CD4-positive, alpha-beta T cell (primary cell): ENCODE measurements at regions not wholly inside any gene's neighbourhood (a gene's known extent, or its start where the extent isn't known, plus 50 kb on each side); places are given as distances from the start of the nearest gene placed in this dataset.

Source experiments
- ATAC-seq: fragments of 200-7000 bp; cut with Tn5 transposase; one replicate; pipeline ENCODE4 v1.10.0; 2022; ENCODE audit warnings: mild to moderate bottlenecking; ENCODE audit not compliant: poor library complexity
- CTCF ChIA-PET: fragments of 350-600 bp; sonication (Branson Sonifier 250); formaldehyde crosslinking; loops from one replicate; lab custom pipeline; 2021; ENCODE audit warnings: antibody characterized with exemption, inconsistent platforms; lab: Charles Lee
- POLR2A ChIA-PET: fragments of 350-600 bp; sonication (Branson Sonifier 250); formaldehyde crosslinking; loops from one replicate; lab custom pipeline; 2021; ENCODE audit warnings: antibody characterized with exemption, inconsistent platforms; lab: Charles Lee
- DNase-seq, 14 experiments: peaks; one replicate each; pipeline ENCODE4 v3.0.0-alpha.2; 2013 to 2020; ENCODE audit warnings: mixed read lengths in 2 of 14
- H3K27ac ChIP-seq, 2 donors: one replicate each; pipeline versions ENCODE4 v1.5.1 to v1.7.0; 2013; ENCODE audit warnings: low read length in 2 of 2, low read depth in 1 of 2, mild to moderate bottlenecking in 1 of 2
- H3K27me3 ChIP-seq, 2 experiments: 1 replicate in 1 of 2; 2 replicates in 1 of 2; pipeline versions ENCODE4 v1.6.1 to v1.7.0; 2013; ENCODE audit warnings: low read length in 2 of 2, control low read depth in 1 of 2, mild to moderate bottlenecking in 1 of 2, moderate library complexity in 1 of 2; ENCODE audit not compliant: insufficient read depth in 2 of 2, control insufficient read depth in 1 of 2
- H3K36me3 ChIP-seq: one replicate; pipeline ENCODE4 v1.6.1; 2013; ENCODE audit warnings: low read length, control low read depth; ENCODE audit not compliant: insufficient read depth
- H3K4me1 ChIP-seq: one replicate; pipeline ENCODE4 v1.6.1; 2013; ENCODE audit warnings: low read length, control low read depth; ENCODE audit not compliant: insufficient read depth
- H3K4me3 ChIP-seq: one replicate; pipeline ENCODE4 v1.5.1; 2013; ENCODE audit warnings: mild to moderate bottlenecking, low read length, moderate library complexity
- H3K9me3 ChIP-seq, 2 experiments: 1 replicate in 1 of 2; 2 replicates in 1 of 2; pipeline versions ENCODE4 v1.6.1 to v1.7.0; 2013; ENCODE audit warnings: low read length in 2 of 2, mild to moderate bottlenecking in 2 of 2, control low read depth in 1 of 2, moderate library complexity in 1 of 2; ENCODE audit not compliant: control insufficient read depth in 1 of 2, insufficient read depth in 1 of 2
- H3K27ac Mint-ChIP-seq: one replicate; pipeline ENCODE4 v1.8.0; 2020; ENCODE audit warnings: mixed read lengths
- H3K27me3 Mint-ChIP-seq: one replicate; pipeline ENCODE4 v1.8.0; 2021; ENCODE audit warnings: mixed read lengths
- H3K36me3 Mint-ChIP-seq: one replicate; pipeline ENCODE4 v1.8.0; 2021; ENCODE audit warnings: low read depth, mixed read lengths
- H3K4me1 Mint-ChIP-seq: one replicate; pipeline ENCODE4 v1.8.0; 2021; ENCODE audit warnings: low read depth, mixed read lengths
- H3K4me3 Mint-ChIP-seq: one replicate; pipeline ENCODE4 v1.8.0; 2020; ENCODE audit warnings: mild to moderate bottlenecking, mixed read lengths
- H3K9me3 Mint-ChIP-seq: one replicate; pipeline ENCODE4 v1.8.0; 2020; ENCODE audit warnings: mixed read lengths
- intact Hi-C, 2 experiments: fragments of 100-400 bp; cut with DNase I in 1 of 2; cut with micrococcal nuclease in 1 of 2; formaldehyde crosslinking; loops; one replicate each; pipeline versions ENCODE4 v1.15.1 to v1.9.0; 2023 to 2025; cut with DNase I, micrococcal nuclease
- TF ChIP-seq, protein P1 (sequence below): fragments of 200-600 bp; IDR thresholded peaks from one replicate; pipeline ENCODE4 v1.8.0; 2022; ENCODE audit warnings: antibody characterized with exemption, mild to moderate bottlenecking

- H3K27ac ChIP-seq: no peak overlapping the region
- ChIA-PET CTCF (no interaction called here), POLR2A (no interaction called here)
- Mint-ChIP-seq H3K4me1 (no peaks in the 10 kb centered on the region), H3K4me3 (no peak overlapping the region), H3K27me3 (peaks cover 4% of the 10 kb centered on the region), H3K9me3 (peaks cover 8% of the 10 kb centered on the region), H3K27ac (no peak overlapping the region), H3K36me3 (no peaks in the 10 kb centered on the region)
- no peak for ATAC-seq
- H3K36me3 ChIP-seq: no peaks in the 10 kb centered on the region
- intact Hi-C loops: no loop called here
- H3K9me3 ChIP-seq: peaks cover 10 to 16% of the 10 kb centered on the region in 2 experiments
- H3K4me3 ChIP-seq: no peak overlapping the region
- H3K4me1 ChIP-seq: no peaks in the 10 kb centered on the region
- no peaks in the 10 kb centered on the region for H3K27me3 ChIP-seq
- DNase-seq: no peak
- TF ChIP-seq, protein P1, sequence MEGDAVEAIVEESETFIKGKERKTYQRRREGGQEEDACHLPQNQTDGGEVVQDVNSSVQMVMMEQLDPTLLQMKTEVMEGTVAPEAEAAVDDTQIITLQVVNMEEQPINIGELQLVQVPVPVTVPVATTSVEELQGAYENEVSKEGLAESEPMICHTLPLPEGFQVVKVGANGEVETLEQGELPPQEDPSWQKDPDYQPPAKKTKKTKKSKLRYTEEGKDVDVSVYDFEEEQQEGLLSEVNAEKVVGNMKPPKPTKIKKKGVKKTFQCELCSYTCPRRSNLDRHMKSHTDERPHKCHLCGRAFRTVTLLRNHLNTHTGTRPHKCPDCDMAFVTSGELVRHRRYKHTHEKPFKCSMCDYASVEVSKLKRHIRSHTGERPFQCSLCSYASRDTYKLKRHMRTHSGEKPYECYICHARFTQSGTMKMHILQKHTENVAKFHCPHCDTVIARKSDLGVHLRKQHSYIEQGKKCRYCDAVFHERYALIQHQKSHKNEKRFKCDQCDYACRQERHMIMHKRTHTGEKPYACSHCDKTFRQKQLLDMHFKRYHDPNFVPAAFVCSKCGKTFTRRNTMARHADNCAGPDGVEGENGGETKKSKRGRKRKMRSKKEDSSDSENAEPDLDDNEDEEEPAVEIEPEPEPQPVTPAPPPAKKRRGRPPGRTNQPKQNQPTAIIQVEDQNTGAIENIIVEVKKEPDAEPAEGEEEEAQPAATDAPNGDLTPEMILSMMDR: no peak
Measured at GRCh38 chr1:61561666-61562065, 163.3 kb downstream of the TM2D1 start.

DNA sequence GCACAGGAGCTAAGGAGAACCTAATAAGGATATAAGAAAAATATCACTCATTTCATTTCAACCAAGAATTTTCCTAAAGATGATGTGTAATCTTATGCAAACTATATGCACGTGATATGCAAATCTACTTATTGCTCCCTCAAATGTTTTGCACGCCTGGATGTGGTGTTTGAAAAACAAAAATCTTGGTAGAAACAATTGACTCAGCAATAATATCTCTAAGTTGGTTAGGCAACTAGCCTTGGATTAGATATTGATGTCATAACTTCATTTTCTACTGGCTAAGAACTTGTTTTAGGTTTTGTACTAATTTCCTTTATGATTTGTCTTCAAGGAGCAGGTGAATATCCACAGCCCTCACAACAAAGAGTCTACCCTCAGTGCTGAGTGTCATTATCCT is 164.6 kb downstream of the TM2D1 start:
- ChIA-PET POLR2A (no interaction called here), CTCF (no interaction called here)
- Histone ChIP-seq H3K27me3 (no peaks in the 10 kb centered on the region), H3K36me3 (no peaks in the 10 kb centered on the region), H3K4me1 (no peaks in the 10 kb centered on the region), H3K27ac (no peak overlapping the region), H3K4me3 (no peak overlapping the region), H3K9me3 (peaks cover 2 to 7% of the 10 kb centered on the region in 2 experiments)
- peaks cover 5% of the 10 kb centered on the region for H3K9me3 Mint-ChIP-seq
- H3K27me3 Mint-ChIP-seq: peaks cover 4% of the 10 kb centered on the region
- no peaks in the 10 kb centered on the region for H3K36me3 Mint-ChIP-seq
- no peaks in the 10 kb centered on the region for H3K4me1 Mint-ChIP-seq
- DNase-seq (no peak), ATAC-seq (no peak)
- H3K27ac Mint-ChIP-seq: no peak overlapping the region
- TF ChIP-seq, protein P1: no peak
- no peak overlapping the region for H3K4me3 Mint-ChIP-seq
- intact Hi-C loops: no loop called here

DNA sequence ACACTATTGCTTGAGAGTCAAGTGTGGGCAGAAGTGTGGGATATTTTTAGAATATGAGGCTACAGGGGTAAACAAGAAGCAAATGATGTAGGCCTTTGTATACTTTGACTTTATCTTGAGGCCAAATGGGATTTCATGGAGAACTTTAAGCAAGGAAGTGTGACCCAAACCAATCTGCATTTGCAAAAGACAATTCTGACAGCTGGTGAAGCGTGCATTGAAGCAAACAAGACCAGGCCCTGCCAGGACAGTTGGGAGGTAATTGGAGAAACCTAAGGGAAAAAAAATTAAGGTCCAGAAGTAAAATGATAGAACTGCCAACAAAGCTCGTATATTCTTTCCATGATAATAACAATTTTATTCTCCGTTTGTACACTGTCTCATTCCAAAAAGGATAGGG is 168.3 kb downstream of the TM2D1 start:
- ATAC-seq (no peak), DNase-seq (no peak)
- ChIA-PET CTCF (no interaction called here), POLR2A (no interaction called here)
- H3K9me3 Mint-ChIP-seq: no peaks in the 10 kb centered on the region
- no peak overlapping the region for H3K27ac Mint-ChIP-seq
- no peaks in the 10 kb centered on the region for H3K36me3 Mint-ChIP-seq
- Histone ChIP-seq H3K4me1 (no peaks in the 10 kb centered on the region), H3K27me3 (no peaks in the 10 kb centered on the region), H3K27ac (no peak overlapping the region), H3K9me3 (peaks cover 2 to 4% of the 10 kb centered on the region in 2 experiments), H3K36me3 (no peaks in the 10 kb centered on the region), H3K4me3 (no peak overlapping the region)
- H3K4me3 Mint-ChIP-seq: no peak overlapping the region
- no peaks in the 10 kb centered on the region for H3K4me1 Mint-ChIP-seq
- TF ChIP-seq, protein P1: no peak
- H3K27me3 Mint-ChIP-seq: peaks cover 9% of the 10 kb centered on the region
- intact Hi-C loops: no loop called here
